ENCODE measurements at regions not wholly inside any gene's neighbourhood (a gene's known extent, or its start where the extent isn't known, plus 50 kb on each side); places are given as distances from the start of the nearest gene placed in this dataset.

DNA sequence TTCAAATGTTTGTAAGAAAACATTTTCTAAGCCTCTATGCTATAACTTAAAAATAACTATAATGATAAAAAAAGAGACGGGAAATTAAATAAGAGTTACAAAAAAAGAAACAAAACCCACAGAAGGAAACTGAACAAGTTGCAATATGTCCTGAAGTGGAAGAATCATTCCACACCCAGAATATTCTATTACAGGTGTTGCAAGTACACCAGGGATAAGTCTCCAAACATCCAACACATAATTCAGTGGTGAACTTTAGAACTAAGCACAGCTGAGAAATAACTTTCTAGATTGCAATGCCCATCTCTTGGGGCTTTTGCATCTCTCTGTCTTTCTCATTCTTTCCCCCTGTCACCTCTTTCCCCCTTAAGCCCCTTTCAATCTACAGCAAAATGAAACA is 325.2 kb downstream of the BRINP1 start:
- TF ChIP-seq CTCF (IDR thresholded peaks at IDR 0.05; ENCODE audit: poor library complexity, severe bottlenecking) (no peak), SMC3 (conservative IDR thresholded peaks at IDR 0.05; ENCODE audit: poor library complexity) (no peak), RAD21 (conservative IDR thresholded peaks at IDR 0.05) (no peak)

Data from neural cell (in vitro differentiated cells).